ENCODE measurements at regions not wholly inside any gene's neighbourhood (a gene's known extent, or its start where the extent isn't known, plus 50 kb on each side); places are given as distances from the start of the nearest gene placed in this dataset.

- Histone ChIP-seq H3K27me3 (ENCODE audit: insufficient read depth, poor library complexity, severe bottlenecking) (no peaks in the 10 kb centered on the region), H3K27ac (replicated peaks) (no peak overlapping the region), H3K4me3 (replicated peaks; ENCODE audit: insufficient read depth, low read length) (no peak overlapping the region)
- TF ChIP-seq POLR2AphosphoS5 (IDR thresholded peaks at IDR 0.05; ENCODE audit: low read depth) (no peak), GABPA (IDR thresholded peaks at IDR 0.05; ENCODE audit: low read depth) (no peak), CTCF (IDR thresholded peaks at IDR 0.05; ENCODE audit: insufficient read depth, low read length) (no peak), SPI1 (IDR thresholded peaks at IDR 0.05; ENCODE audit: borderline replicate concordance, low read depth) (no peak)
- TF ChIP-seq, protein P1, sequence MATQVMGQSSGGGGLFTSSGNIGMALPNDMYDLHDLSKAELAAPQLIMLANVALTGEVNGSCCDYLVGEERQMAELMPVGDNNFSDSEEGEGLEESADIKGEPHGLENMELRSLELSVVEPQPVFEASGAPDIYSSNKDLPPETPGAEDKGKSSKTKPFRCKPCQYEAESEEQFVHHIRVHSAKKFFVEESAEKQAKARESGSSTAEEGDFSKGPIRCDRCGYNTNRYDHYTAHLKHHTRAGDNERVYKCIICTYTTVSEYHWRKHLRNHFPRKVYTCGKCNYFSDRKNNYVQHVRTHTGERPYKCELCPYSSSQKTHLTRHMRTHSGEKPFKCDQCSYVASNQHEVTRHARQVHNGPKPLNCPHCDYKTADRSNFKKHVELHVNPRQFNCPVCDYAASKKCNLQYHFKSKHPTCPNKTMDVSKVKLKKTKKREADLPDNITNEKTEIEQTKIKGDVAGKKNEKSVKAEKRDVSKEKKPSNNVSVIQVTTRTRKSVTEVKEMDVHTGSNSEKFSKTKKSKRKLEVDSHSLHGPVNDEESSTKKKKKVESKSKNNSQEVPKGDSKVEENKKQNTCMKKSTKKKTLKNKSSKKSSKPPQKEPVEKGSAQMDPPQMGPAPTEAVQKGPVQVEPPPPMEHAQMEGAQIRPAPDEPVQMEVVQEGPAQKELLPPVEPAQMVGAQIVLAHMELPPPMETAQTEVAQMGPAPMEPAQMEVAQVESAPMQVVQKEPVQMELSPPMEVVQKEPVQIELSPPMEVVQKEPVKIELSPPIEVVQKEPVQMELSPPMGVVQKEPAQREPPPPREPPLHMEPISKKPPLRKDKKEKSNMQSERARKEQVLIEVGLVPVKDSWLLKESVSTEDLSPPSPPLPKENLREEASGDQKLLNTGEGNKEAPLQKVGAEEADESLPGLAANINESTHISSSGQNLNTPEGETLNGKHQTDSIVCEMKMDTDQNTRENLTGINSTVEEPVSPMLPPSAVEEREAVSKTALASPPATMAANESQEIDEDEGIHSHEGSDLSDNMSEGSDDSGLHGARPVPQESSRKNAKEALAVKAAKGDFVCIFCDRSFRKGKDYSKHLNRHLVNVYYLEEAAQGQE (IDR thresholded peaks at IDR 0.05; ENCODE audit: insufficient replicate concordance, low read depth): no peak
- DNase-seq (ENCODE audit: low read depth in 1 of 2, low spot score in 1 of 2): no peak
Measured at GRCh38 chr18:44149706-44150105, 531.0 kb upstream of the SETBP1 start.

DNA sequence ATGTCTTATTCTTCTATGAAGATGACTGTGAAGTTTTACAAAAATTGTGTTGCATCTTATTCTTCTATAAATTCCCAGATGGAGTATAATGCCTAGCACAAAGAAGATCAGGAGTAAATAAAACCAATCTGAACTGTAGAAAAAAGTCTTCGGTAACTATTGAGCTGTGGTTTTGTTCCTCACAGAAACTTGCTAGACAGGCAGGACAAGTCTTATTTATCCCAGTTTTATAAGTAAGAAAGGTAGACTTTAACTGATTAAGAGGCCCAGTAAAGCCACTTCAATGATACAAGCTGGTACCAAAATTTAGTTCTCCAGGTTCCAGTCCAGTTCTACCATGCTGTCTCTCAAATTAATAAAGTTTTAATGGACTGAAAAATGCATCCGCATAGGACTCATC is 526.7 kb upstream of the SETBP1 start:
- TF ChIP-seq CTCF (IDR thresholded peaks at IDR 0.05; ENCODE audit: insufficient read depth, low read length) (no peak), POLR2AphosphoS5 (IDR thresholded peaks at IDR 0.05; ENCODE audit: low read depth) (no peak), GABPA (IDR thresholded peaks at IDR 0.05; ENCODE audit: low read depth) (no peak), SPI1 (IDR thresholded peaks at IDR 0.05; ENCODE audit: borderline replicate concordance, low read depth) (no peak)
- TF ChIP-seq, protein P1 (IDR thresholded peaks at IDR 0.05; ENCODE audit: insufficient replicate concordance, low read depth): no peak
- no peak overlapping the region for H3K4me3 ChIP-seq (replicated peaks; ENCODE audit: insufficient read depth, low read length)
- DNase-seq (ENCODE audit: low read depth in 1 of 2, low spot score in 1 of 2): no peak
- H3K27ac ChIP-seq (replicated peaks): no peak overlapping the region
- no peaks in the 10 kb centered on the region for H3K27me3 ChIP-seq (ENCODE audit: insufficient read depth, poor library complexity, severe bottlenecking)

GRCh38 chr18:44156126-44156525 is 524.6 kb upstream of the SETBP1 start:
- DNase-seq (ENCODE audit: low read depth in 1 of 2, low spot score in 1 of 2): no peak
- H3K27me3 ChIP-seq (ENCODE audit: insufficient read depth, poor library complexity, severe bottlenecking): no peaks in the 10 kb centered on the region
- H3K27ac ChIP-seq (replicated peaks): no peak overlapping the region
- no peak overlapping the region for H3K4me3 ChIP-seq (replicated peaks; ENCODE audit: insufficient read depth, low read length)
- no peak for TF ChIP-seq CTCF (IDR thresholded peaks at IDR 0.05; ENCODE audit: insufficient read depth, low read length)
- TF ChIP-seq, protein P1 (IDR thresholded peaks at IDR 0.05; ENCODE audit: insufficient replicate concordance, low read depth): no peak
- TF ChIP-seq POLR2AphosphoS5 (IDR thresholded peaks at IDR 0.05; ENCODE audit: low read depth): no peak
- TF ChIP-seq SPI1 (IDR thresholded peaks at IDR 0.05; ENCODE audit: borderline replicate concordance, low read depth): no peak
- TF ChIP-seq GABPA (IDR thresholded peaks at IDR 0.05; ENCODE audit: low read depth): no peak

Data from HL-60 (cell line).